Esophagus squamous epithelium (tissue), 5 donors: ENCODE measurements at regions not wholly inside any gene's neighbourhood (a gene's known extent, or its start where the extent isn't known, plus 50 kb on each side); places are given as distances from the start of the nearest gene placed in this dataset.

Source experiments
- DNase-seq: peaks from one replicate; lab custom pipeline; 2025; lab: John Stamatoyannopoulos, UW
- H3K27ac ChIP-seq, 4 donors: fragments of 200-600 bp; sonication (generic); one replicate each; pipeline ENCODE4 v1.5.1; 2016 to 2019; ENCODE audit warnings: mild to moderate bottlenecking in 1 of 4
- H3K27me3 ChIP-seq, 4 donors: fragments of 200-600 bp; sonication (generic); 1 replicate in 3 of 4; 2 replicates in 1 of 4; pipeline versions ENCODE4 v1.5.1 to v1.6.0; 2017 to 2021; ENCODE audit warnings: antibody characterized with exemption in 1 of 4
- H3K36me3 ChIP-seq, 3 donors: fragments of 200-600 bp; sonication (generic); one replicate each; pipeline ENCODE4 v1.5.1; 2016 to 2019
- H3K4me1 ChIP-seq, 3 donors: fragments of 200-600 bp; sonication (generic); one replicate each; pipeline ENCODE4 v1.5.1; 2017 to 2019
- H3K4me3 ChIP-seq, 4 donors: fragments of 200-600 bp; sonication (generic); 1 replicate in 3 of 4; 2 replicates in 1 of 4; pipeline ENCODE4 v1.5.1; 2016 to 2019; ENCODE audit warnings: mild to moderate bottlenecking in 2 of 4, moderate library complexity in 1 of 4
- H3K9me3 ChIP-seq, 3 donors: fragments of 200-600 bp; sonication (generic); one replicate each; pipeline ENCODE4 v1.5.1; 2016 to 2019
- CTCF ChIP-seq, 6 experiments: fragments of 450-650 bp in 4 of 6; fragments of 200-600 bp in 2 of 6; sonication (generic) in 2 of 6; IDR thresholded peaks; one replicate each; pipeline ENCODE4 v1.5.1; 2016 to 2019; ENCODE audit warnings: antibody characterized with exemption in 6 of 6, mild to moderate bottlenecking in 4 of 6, moderate library complexity in 4 of 6
- POLR2A ChIP-seq, 4 donors: fragments of 450-650 bp; IDR thresholded peaks; one replicate each; pipeline ENCODE4 v1.6.1; 2017; ENCODE audit warnings: antibody characterized with exemption in 4 of 4, mild to moderate bottlenecking in 4 of 4, moderate library complexity in 3 of 4
- WGBS, 2 donors: methylation state at CpG; one replicate each; pipeline ENCODE4 v1.1.5; 2018; 5-methylcytosine and 5-hydroxymethylcytosine counted together
- intact Hi-C: fragments of 100-400 bp; cut with DNase I; formaldehyde crosslinking; loops from one replicate; pipeline ENCODE4 v1.15.0; 2022
- donor health status: DM: yes; HTN: yes; CAD: no.

GRCh38 chr15:25185156-25185710 lies 230.4 kb downstream of the SNRPN start:
- no peaks in the 10 kb centered on the region for H3K4me1 ChIP-seq
- H3K27me3 ChIP-seq = no peaks in the 10 kb centered on the region
- H3K36me3 ChIP-seq = no peaks in the 10 kb centered on the region
- no peak for DNase-seq
- no peak overlapping the region for H3K4me3 ChIP-seq
- WGBS, 2 donors = 78% methylated on average over 7 of the region's 15 CpGs; no CpG with 5 or more reads in 1 of the 2 donors
- no peak overlapping the region for H3K27ac ChIP-seq
- TF ChIP-seq POLR2A (IDR thresholded peaks at IDR 0.05) = no peak
- TF ChIP-seq CTCF (IDR thresholded peaks at IDR 0.05) = no peak
- intact Hi-C loops = no loop called here
- H3K9me3 ChIP-seq = peaks cover 0 to 100% (median 34%) of the 10 kb centered on the region in 3 donors

- TF ChIP-seq CTCF (IDR thresholded peaks at IDR 0.05) (no peak), POLR2A (IDR thresholded peaks at IDR 0.05) (no peak)
- WGBS, 2 donors = 45 to 76% methylated on average over 1 to 3 of the region's 6 CpGs
- Histone ChIP-seq H3K27me3 (no peaks in the 10 kb centered on the region), H3K9me3 (peaks cover 0 to 100% (median 37%) of the 10 kb centered on the region in 3 donors), H3K36me3 (no peaks in the 10 kb centered on the region), H3K27ac (no peak overlapping the region), H3K4me1 (no peaks in the 10 kb centered on the region), H3K4me3 (no peak overlapping the region)
- intact Hi-C loops = no loop called here
- DNase-seq = no peak
These were observed 231.0 kb downstream of the SNRPN start for GRCh38 chr15:25185791-25186190.

- Histone ChIP-seq H3K27me3 (no peaks in the 10 kb centered on the region), H3K9me3 (peaks cover 0 to 100% (median 37%) of the 10 kb centered on the region in 3 donors), H3K4me1 (no peaks in the 10 kb centered on the region), H3K27ac (no peak overlapping the region), H3K4me3 (no peak overlapping the region), H3K36me3 (no peaks in the 10 kb centered on the region)
- no peak for DNase-seq
- TF ChIP-seq CTCF (IDR thresholded peaks at IDR 0.05) (no peak), POLR2A (IDR thresholded peaks at IDR 0.05) (no peak)
- 82 to 83% methylated on average over 1 to 2 of the region's 9 CpGs for WGBS, 2 donors
- intact Hi-C loops = no loop called here
These were observed 231.6 kb downstream of the SNRPN start for GRCh38 chr15:25186411-25186810.

GRCh38 chr15:25186906-25187645 lies 232.3 kb downstream of the SNRPN start:
- H3K9me3 ChIP-seq = peaks cover 0 to 100% (median 35%) of the 10 kb centered on the region in 3 donors
- intact Hi-C loops = no loop called here
- H3K36me3 ChIP-seq = no peaks in the 10 kb centered on the region
- DNase-seq = no peak
- H3K27me3 ChIP-seq = no peaks in the 10 kb centered on the region
- 76% methylated on average over 7 of the region's 14 CpGs; no CpG with 5 or more reads in 1 of the 2 donors for WGBS, 2 donors
- H3K4me1 ChIP-seq = no peaks in the 10 kb centered on the region
- no peak overlapping the region for H3K27ac ChIP-seq
- H3K4me3 ChIP-seq = no peak overlapping the region
- TF ChIP-seq CTCF (IDR thresholded peaks at IDR 0.05) (no peak), POLR2A (IDR thresholded peaks at IDR 0.05) (no peak)

GRCh38 chr15:25188051-25188450 lies 233.3 kb downstream of the SNRPN start:
- 65 to 90% methylated on average over 2 to 5 of the region's 7 CpGs for WGBS, 2 donors
- peaks cover 0 to 100% (median 28%) of the 10 kb centered on the region in 3 donors for H3K9me3 ChIP-seq
- H3K27me3 ChIP-seq = no peaks in the 10 kb centered on the region
- TF ChIP-seq CTCF (IDR thresholded peaks at IDR 0.05) (no peak), POLR2A (IDR thresholded peaks at IDR 0.05) (no peak)
- no peak overlapping the region for H3K4me3 ChIP-seq
- H3K36me3 ChIP-seq = no peaks in the 10 kb centered on the region
- H3K27ac ChIP-seq = no peak overlapping the region
- DNase-seq = no peak
- H3K4me1 ChIP-seq = no peaks in the 10 kb centered on the region
- intact Hi-C loops = no loop called here
